ENCODE measurements at regions not wholly inside any gene's neighbourhood (a gene's known extent, or its start where the extent isn't known, plus 50 kb on each side); places are given as distances from the start of the nearest gene placed in this dataset.
"Not testable (repeated sequence)": the region's sequence is repeated elsewhere in the genome, so short reads cannot be mapped to it uniquely, and the experiment has no call there.

- not testable (repeated sequence) for TF ChIP-seq NR1H2 (CRISPR knock-in tag; IDR thresholded peaks at IDR 0.05; ENCODE audit: borderline replicate concordance, low read depth); ATF7 (IDR thresholded peaks at IDR 0.05); ATF7 (CRISPR knock-in tag; IDR thresholded peaks at IDR 0.05); POLR2A (IDR thresholded peaks at IDR 0.05; ENCODE audit: insufficient read depth in 1 of 2, low read depth in 2 of 2, low read length in 2 of 2); MAFK (conservative IDR thresholded peaks at IDR 0.05 in 1 of 2, IDR thresholded peaks at IDR 0.05 in 1 of 2; ENCODE audit: low read length in 2 of 2); CTCF (CRISPR knock-in tag; IDR thresholded peaks at IDR 0.05); ZFX (CRISPR knock-in tag; IDR thresholded peaks at IDR 0.05; ENCODE audit: low read depth); U2AF1 (optimal IDR thresholded peaks at IDR 0.05; ENCODE audit: low read depth, low read length); GTF2F1 (IDR thresholded peaks at IDR 0.05; ENCODE audit: low read length); BRF2 (CRISPR knock-in tag; IDR thresholded peaks at IDR 0.05); ZZZ3 (CRISPR knock-in tag; IDR thresholded peaks at IDR 0.05; ENCODE audit: borderline replicate concordance); RNF2 (conservative IDR thresholded peaks at IDR 0.05; ENCODE audit: low read depth); TCF7L2 (IDR thresholded peaks at IDR 0.05; ENCODE audit: low read depth, low read length); MLLT10 (CRISPR knock-in tag; IDR thresholded peaks at IDR 0.05)
Measured at GRCh38 chr2:87275974-87276629, 254.5 kb upstream of the PLGLB1 start.
